H1 (cell line): ENCODE measurements at regions not wholly inside any gene's neighbourhood (a gene's known extent, or its start where the extent isn't known, plus 50 kb on each side); places are given as distances from the start of the nearest gene placed in this dataset.

Experiments
- CTCF ChIA-PET: fragments of 300-600 bp; sonication (Branson Sonifier 250); formaldehyde crosslinking; loops from one replicate; lab custom pipeline; 2021; ENCODE audit not compliant: partially characterized antibody; lab: Charles Lee
- POLR2A ChIA-PET: fragments of 300-600 bp; sonication (Branson Sonifier 250); formaldehyde crosslinking; loops from one replicate; lab custom pipeline; 2021; ENCODE audit warnings: inconsistent platforms; ENCODE audit not compliant: partially characterized antibody; lab: Charles Lee
- DNase-seq, 2 experiments: peaks; one replicate each; pipeline versions ENCODE4 v3.0.0 to v3.0.0-alpha.2; 2010 to 2022; ENCODE audit warnings: low spot score in 2 of 2, low read depth in 1 of 2, mixed read lengths in 1 of 2
- FAIRE-seq: peaks from 2 replicates; lab custom pipeline; 2011; peaks lifted over from hg19 to GRCh38; lab: Jason Lieb, UNC
- H2AFZ ChIP-seq: 2 replicates; pipeline ENCODE4 v1.8.1; 2012; ENCODE audit warnings: low read length, inconsistent platforms
- H2AK5ac ChIP-seq: 2 replicates; pipeline ENCODE4 v1.6.1; 2013; ENCODE audit warnings: low read depth, low read length
- H2BK120ac ChIP-seq: replicated peaks from 2 replicates; pipeline ENCODE3; 2013; ENCODE audit warnings: low read depth, low read length, inconsistent platforms
- H2BK12ac ChIP-seq: 2 replicates; pipeline ENCODE4 v1.6.1; 2013; ENCODE audit warnings: low read depth, low read length
- H2BK15ac ChIP-seq: 2 replicates; pipeline ENCODE4 v1.6.1; 2013; ENCODE audit warnings: low read length
- H2BK20ac ChIP-seq: 2 replicates; pipeline ENCODE4 v1.6.1; 2013; ENCODE audit warnings: low read length
- H2BK5ac ChIP-seq: 2 replicates; pipeline ENCODE4 v1.6.1; 2013; ENCODE audit warnings: low read depth, low read length
- H3K14ac ChIP-seq: 2 replicates; pipeline ENCODE4 v1.6.1; 2013; ENCODE audit warnings: inconsistent platforms; ENCODE audit not compliant: insufficient read length
- H3K18ac ChIP-seq: 2 replicates; pipeline ENCODE4 v1.6.1; 2013; ENCODE audit warnings: low read length; ENCODE audit errors: extremely low read depth
- H3K23ac ChIP-seq: 2 replicates; pipeline ENCODE4 v1.6.1; 2013; ENCODE audit warnings: inconsistent platforms; ENCODE audit not compliant: insufficient read length
- H3K23me2 ChIP-seq: 2 replicates; pipeline ENCODE4 v1.6.1; 2013; ENCODE audit warnings: low read depth, low read length
- H3K27ac ChIP-seq: 2 replicates; pipeline ENCODE4 v1.6.1; 2011; ENCODE audit warnings: low read depth, low read length, inconsistent platforms
- H3K27me3 ChIP-seq, 4 experiments: replicated peaks in 1 of 4; 1 replicate in 1 of 4; 2 replicates in 3 of 4; pipeline versions ENCODE4 v1.6.1 to v1.8.1; 2011 to 2013; ENCODE audit warnings: low read length in 3 of 4, mild to moderate bottlenecking in 3 of 4, inconsistent platforms in 2 of 4, mixed read lengths in 2 of 4, moderate library complexity in 1 of 4; ENCODE audit not compliant: control insufficient read depth in 3 of 4, insufficient read depth in 3 of 4; ENCODE audit errors: extremely low read depth in 1 of 4
- H3K36me3 ChIP-seq, 4 experiments: 2 replicates each; pipeline versions ENCODE4 v1.6.1 to v1.8.1; 2011 to 2013; ENCODE audit warnings: mild to moderate bottlenecking in 4 of 4, low read length in 3 of 4, moderate library complexity in 2 of 4, control low read depth in 1 of 4, inconsistent platforms in 1 of 4; ENCODE audit not compliant: insufficient read depth in 4 of 4, control insufficient read depth in 2 of 4
- H3K4ac ChIP-seq: replicated peaks from 2 replicates; pipeline ENCODE3; 2013; ENCODE audit warnings: low read length, low read depth, mixed read lengths, inconsistent platforms; ENCODE audit not compliant: insufficient read length
- H3K4me1 ChIP-seq, 4 experiments: replicated peaks in 1 of 4; 1 replicate in 1 of 4; 2 replicates in 3 of 4; pipeline versions ENCODE4 v1.6.1 to v1.8.1; 2011 to 2013; ENCODE audit warnings: low read length in 3 of 4, inconsistent platforms in 2 of 4, mixed read lengths in 1 of 4; ENCODE audit not compliant: insufficient read depth in 4 of 4, control insufficient read depth in 3 of 4
- H3K4me2 ChIP-seq, 2 experiments: 2 replicates each; pipeline versions ENCODE4 v1.6.1 to v1.8.1; 2011 to 2013; ENCODE audit warnings: low read depth in 2 of 2, low read length in 2 of 2, control low read depth in 1 of 2, inconsistent platforms in 1 of 2, mild to moderate bottlenecking in 1 of 2; ENCODE audit not compliant: insufficient read depth in 1 of 2
- H3K4me3 ChIP-seq, 4 experiments: fragments of 200-600, 300-600 bp in 1 of 4; sonication (generic), shearing (Covaris generic), sonication (Bioruptor Twin) in 1 of 4; 2 replicates each; pipeline versions ENCODE4 v1.5.1 to v1.8.1; 2011 to 2016; ENCODE audit warnings: low read length in 4 of 4, low read depth in 3 of 4, control low read depth in 2 of 4, inconsistent platforms in 2 of 4, mild to moderate bottlenecking in 2 of 4, mixed read lengths in 1 of 4, moderate library complexity in 1 of 4; ENCODE audit not compliant: insufficient read depth in 2 of 4; ENCODE audit errors: extremely low read depth in 1 of 4
- H3K56ac ChIP-seq: replicated peaks from 2 replicates; pipeline ENCODE3; 2013; ENCODE audit warnings: low read depth, mild to moderate bottlenecking, mixed read lengths, low read length, inconsistent platforms; ENCODE audit not compliant: insufficient read length
- H3K79me1 ChIP-seq: 2 replicates; pipeline ENCODE4 v1.6.1; 2013; ENCODE audit warnings: low read depth, low read length, control low read depth
- H3K79me2 ChIP-seq, 2 experiments: 2 replicates each; pipeline versions ENCODE4 v1.6.1 to v1.8.1; 2012 to 2013; ENCODE audit warnings: low read length in 2 of 2, mild to moderate bottlenecking in 2 of 2, inconsistent platforms in 1 of 2; ENCODE audit not compliant: insufficient read depth in 2 of 2, control insufficient read depth in 1 of 2
- H3K9ac ChIP-seq, 4 experiments: replicated peaks in 1 of 4; 1 replicate in 1 of 4; 2 replicates in 3 of 4; pipeline versions ENCODE4 v1.6.1 to v1.8.1; 2011 to 2013; ENCODE audit warnings: low read depth in 3 of 4, low read length in 3 of 4, control low read depth in 2 of 4, mild to moderate bottlenecking in 2 of 4, moderate library complexity in 2 of 4, inconsistent platforms in 1 of 4; ENCODE audit errors: extremely low read depth in 1 of 4
- H3K9me3 ChIP-seq, 2 experiments: 2 replicates each; pipeline versions ENCODE4 v1.6.1 to v1.8.1; 2012 to 2013; ENCODE audit warnings: mild to moderate bottlenecking in 2 of 2, moderate library complexity in 2 of 2, control low read depth in 1 of 2, inconsistent platforms in 1 of 2, low read depth in 1 of 2, low read length in 1 of 2, mixed read lengths in 1 of 2; ENCODE audit not compliant: insufficient read depth in 2 of 2
- H4K20me1 ChIP-seq, 2 experiments: replicated peaks in 1 of 2; 2 replicates each; pipeline versions ENCODE3 to v1.8.1; 2011 to 2013; ENCODE audit warnings: inconsistent platforms in 2 of 2, low read length in 2 of 2, mild to moderate bottlenecking in 1 of 2; ENCODE audit not compliant: insufficient read depth in 2 of 2, control insufficient read depth in 1 of 2
- H4K5ac ChIP-seq: 2 replicates; pipeline ENCODE4 v1.6.1; 2013; ENCODE audit warnings: low read length, low read depth, mixed read lengths, inconsistent platforms; ENCODE audit not compliant: insufficient read length
- H4K8ac ChIP-seq: 2 replicates; pipeline ENCODE4 v1.8.0; 2013; ENCODE audit warnings: mild to moderate bottlenecking, moderate library complexity, low read length, inconsistent platforms; ENCODE audit not compliant: insufficient read depth; ENCODE audit errors: extremely low read depth
- H4K91ac ChIP-seq: replicated peaks from 2 replicates; pipeline ENCODE3; 2013; ENCODE audit warnings: low read length, mixed read lengths, inconsistent platforms; ENCODE audit not compliant: insufficient read length
- ASH2L ChIP-seq: fragments of 200-600, 300-600 bp; sonication (generic); IDR thresholded peaks from one replicate; pipeline ENCODE4 v1.7.1; 2017; ENCODE audit warnings: low read length
- BACH1 ChIP-seq: IDR thresholded peaks from 2 replicates; pipeline ENCODE4 v1.6.1; 2012; ENCODE audit warnings: low read length, improper control_type of control experiment
- CBX5 ChIP-seq: fragments of 300-800, 300-1000 bp; sonication (generic); IDR thresholded peaks from 2 replicates; pipeline ENCODE4 v1.7.1; 2016; ENCODE audit warnings: antibody characterized with exemption, low read length, low read depth
- CEBPB ChIP-seq: IDR thresholded peaks from 2 replicates; pipeline ENCODE4 v1.6.1; 2012; ENCODE audit warnings: low read depth, low read length
- KDM5A ChIP-seq: fragments of 200-600 bp; IDR thresholded peaks from 2 replicates; pipeline ENCODE4 v1.7.1; 2012; ENCODE audit warnings: mild to moderate bottlenecking, low read length, inconsistent platforms, mixed read lengths
- NANOG ChIP-seq: IDR thresholded peaks from 2 replicates; pipeline ENCODE4 v1.6.1; 2011; ENCODE audit warnings: low read length, low read depth, mild to moderate bottlenecking, inconsistent platforms; ENCODE audit not compliant: insufficient read depth, poor library complexity, severe bottlenecking
- RNF2 ChIP-seq: fragments of 200-900, 300-1000 bp; sonication (generic); IDR thresholded peaks from 2 replicates; pipeline ENCODE4 v1.7.1; 2016; ENCODE audit warnings: borderline replicate concordance, low read depth, mild to moderate bottlenecking, antibody characterized with exemption, low read length; ENCODE audit not compliant: poor library complexity, severe bottlenecking; ENCODE audit errors: missing control alignments
- RXRA ChIP-seq: IDR thresholded peaks from 2 replicates; pipeline ENCODE4 v1.6.1; 2011; ENCODE audit warnings: low read depth, mild to moderate bottlenecking, low read length, moderate library complexity; ENCODE audit not compliant: insufficient read depth
- SP4 ChIP-seq: IDR thresholded peaks from 2 replicates; pipeline ENCODE4 v1.6.1; 2012; ENCODE audit warnings: low read length, inconsistent platforms
- SRF ChIP-seq: IDR thresholded peaks from 2 replicates; pipeline ENCODE4 v1.6.1; 2011; ENCODE audit warnings: mild to moderate bottlenecking, low read depth, low read length, moderate library complexity
- TBP ChIP-seq: IDR thresholded peaks from 2 replicates; pipeline ENCODE4 v1.6.1; 2011; ENCODE audit warnings: low read depth, low read length, improper control_type of control experiment
- ZNF274 ChIP-seq: IDR thresholded peaks from 2 replicates; pipeline ENCODE4 v1.7.0; 2012; ENCODE audit warnings: low read length, borderline replicate concordance; ENCODE audit errors: extremely low read depth
- WGBS, 2 experiments: shearing (Covaris generic) in 1 of 2; methylation state at CpG; one replicate each; pipeline versions ENCODE4 v1.1.6 to v1.1.7; 2013 to 2015; ENCODE audit warnings: low lambda C conversion rate in 2 of 2, mixed read lengths in 2 of 2, inconsistent platforms in 1 of 2, low coverage in 1 of 2, missing lambda C conversion rate in 1 of 2; ENCODE audit not compliant: insufficient replicate concordance in 2 of 2, insufficient coverage in 1 of 2, insufficient read length in 1 of 2; ENCODE audit errors: extremely low coverage in 1 of 2, missing lambda C conversion rate in 1 of 2; 5-methylcytosine and 5-hydroxymethylcytosine counted together

DNA sequence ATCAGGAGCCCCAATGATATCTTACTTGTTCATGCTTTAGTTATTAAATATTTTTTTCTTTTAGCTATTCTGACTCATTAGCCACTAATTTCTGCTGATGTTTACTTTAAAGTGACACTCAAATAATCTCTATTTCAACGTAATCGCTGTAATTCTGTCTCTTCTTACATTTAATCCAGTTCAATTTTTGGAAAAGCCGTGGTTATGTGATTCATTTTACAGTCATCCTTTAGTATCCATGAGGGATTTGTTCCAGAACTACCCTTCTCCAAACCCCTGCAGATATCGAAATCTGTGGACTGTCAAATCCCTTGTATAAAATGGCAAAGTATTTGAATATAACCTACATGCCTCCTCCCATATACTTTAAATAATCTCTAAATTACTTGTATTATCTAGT is 1103.4 kb downstream of the LRFN5 start:
- Histone ChIP-seq H3K79me1 (no peaks in the 10 kb centered on the region), H3K4me3 (no peak overlapping the region), H3K56ac (no peak overlapping the region), H2BK12ac (no peak overlapping the region), H4K5ac (no peak overlapping the region), H3K4me1 (no peaks in the 10 kb centered on the region), H2AFZ (no peak overlapping the region), H4K8ac (no peak overlapping the region), H3K4me2 (no peak overlapping the region), H3K23me2 (no peaks in the 10 kb centered on the region), H3K9ac (no peak overlapping the region), H3K27me3 (no peaks in the 10 kb centered on the region), H2BK20ac (no peak overlapping the region), H4K20me1 (no peaks in the 10 kb centered on the region), H3K18ac (no peak overlapping the region), H3K23ac (no peak overlapping the region), H3K4ac (no peak overlapping the region), H2BK15ac (no peak overlapping the region), H3K36me3 (no peaks in the 10 kb centered on the region), H2BK120ac (no peak overlapping the region), H4K91ac (no peak overlapping the region), H3K27ac (no peak overlapping the region), H3K14ac (no peak overlapping the region), H3K79me2 (no peaks in the 10 kb centered on the region), H2AK5ac (no peak overlapping the region), H3K9me3 (no peaks in the 10 kb centered on the region), H2BK5ac (no peak overlapping the region)
- DNase-seq (no peak), FAIRE-seq (no peak)
- 92% methylated on average over 4 of the region's 4 CpGs; no CpG with 5 or more reads in 1 of the 2 experiments for WGBS, 2 experiments
- POLR2A ChIA-PET, result no interaction called here
- CTCF ChIA-PET, result no interaction called here
- no peak for TF ChIP-seq CEBPB
- TF ChIP-seq NANOG, result no peak
- TF ChIP-seq KDM5A, result no peak
- TF ChIP-seq RNF2, result no peak
- no peak for TF ChIP-seq SRF
- TF ChIP-seq SP4, result no peak
- no peak for TF ChIP-seq CBX5
- no peak for TF ChIP-seq TBP
- no peak for TF ChIP-seq ZNF274
- no peak for TF ChIP-seq ASH2L
- no peak for TF ChIP-seq BACH1
- no peak for TF ChIP-seq RXRA
